Ovary (tissue), 7 donors: ENCODE measurements at regions not wholly inside any gene's neighbourhood (a gene's known extent, or its start where the extent isn't known, plus 50 kb on each side); places are given as distances from the start of the nearest gene placed in this dataset.

Experiments used
- DNase-seq, 5 donors: peaks; one replicate each; pipeline ENCODE4 v3.0.0-alpha.2; 2019 to 2020
- H3K27ac ChIP-seq, 2 donors: fragments of 200-600 bp; one replicate each; pipeline versions ENCODE4 v1.5.1 to v1.8.0; 2019 to 2022
- H3K27me3 ChIP-seq: fragments of 200-600 bp; one replicate; pipeline ENCODE4 v1.8.0; 2022
- H3K36me3 ChIP-seq: fragments of 200-600 bp; sonication (generic); one replicate; pipeline ENCODE4 v1.5.1; 2019
- H3K4me1 ChIP-seq: one replicate; pipeline ENCODE4 v1.8.1; 2013; ENCODE audit warnings: mild to moderate bottlenecking, moderate library complexity; ENCODE audit not compliant: insufficient read depth
- H3K4me3 ChIP-seq: fragments of 200-600 bp; sonication (generic); one replicate; pipeline ENCODE4 v1.5.1; 2017
- H3K9me3 ChIP-seq, 2 donors: fragments of 200-600 bp in 1 of 2; sonication (generic) in 1 of 2; one replicate each; pipeline versions ENCODE4 v1.5.1 to v1.8.1; 2013 to 2019; ENCODE audit warnings: mild to moderate bottlenecking in 1 of 2, moderate library complexity in 1 of 2
- CTCF ChIP-seq, 3 donors: fragments of 450-650 bp in 2 of 3; fragments of 200-600 bp in 1 of 3; IDR thresholded peaks; one replicate each; pipeline versions ENCODE4 v1.5.1 to v1.8.0; 2016 to 2022; ENCODE audit warnings: antibody characterized with exemption in 3 of 3, mild to moderate bottlenecking in 1 of 3
- EP300 ChIP-seq: sonication (generic); formaldehyde crosslinking; IDR thresholded peaks from one replicate; pipeline ENCODE4 v1.6.1; 2017; ENCODE audit warnings: antibody characterized with exemption
- POLR2A ChIP-seq: fragments of 450-650 bp; IDR thresholded peaks from one replicate; pipeline ENCODE4 v1.6.1; 2017; ENCODE audit warnings: antibody characterized with exemption, mild to moderate bottlenecking, moderate library complexity
- WGBS, 3 donors: extraction: QIAGEN DNeasy Blood & Tissue Kit in 1 of 3; methylation state at CpG; one replicate each; pipeline versions ENCODE4 v1.1.5 to v1.1.7; 2013 to 2017; 5-methylcytosine and 5-hydroxymethylcytosine counted together
- intact Hi-C, 4 donors: fragments of 100-400 bp; cut with DNase I; formaldehyde crosslinking; loops; one replicate each; pipeline versions ENCODE4 v1.11.0 to v1.15.1; 2022 to 2023
- donor health status: DM: no; HTN: no; CAD: no; lungs with moderate emphysema.
- donor health status: DM: no; HTN: no; CAD: no.
- donor health status: Bipolar disorder and iron deficiency.
- donor health status: DM: no; HTN: no; CAD: no.
- donor health status: DM: yes; HTN: yes; CAD: no.

GRCh38 chr15:95450413-95450812 is 880.1 kb upstream of the NR2F2 start:
- TF ChIP-seq CTCF (IDR thresholded peaks at IDR 0.05): no peak
- TF ChIP-seq POLR2A: no peak
- no peak for TF ChIP-seq EP300
- WGBS, 3 donors: 95 to 100% (median 95%) methylated on average over 1 of the region's 1 CpG
- intact Hi-C loops: no loop called here
- Histone ChIP-seq H3K4me1 (peaks cover 3% of the 10 kb centered on the region), H3K4me3 (no peak overlapping the region), H3K27ac (no peak overlapping the region), H3K36me3 (no peaks in the 10 kb centered on the region), H3K9me3 (no peaks in the 10 kb centered on the region), H3K27me3 (no peaks in the 10 kb centered on the region)
- no peak for DNase-seq

- no peak overlapping the region for H3K4me3 ChIP-seq
- no peaks in the 10 kb centered on the region for H3K36me3 ChIP-seq
- H3K27me3 ChIP-seq: no peaks in the 10 kb centered on the region
- TF ChIP-seq CTCF (IDR thresholded peaks at IDR 0.05): no peak
- TF ChIP-seq POLR2A: no peak
- no peak for TF ChIP-seq EP300
- H3K9me3 ChIP-seq: no peaks in the 10 kb centered on the region
- DNase-seq: no peak
- intact Hi-C loops: no loop called here
- WGBS, 3 donors: 88 to 98% (median 89%) methylated on average over 1 of the region's 1 CpG
- H3K27ac ChIP-seq: no peak overlapping the region
- H3K4me1 ChIP-seq: peaks cover 1% of the 10 kb centered on the region
Observed at GRCh38 chr15:95451938-95452337, 878.6 kb upstream of the NR2F2 start.

- Histone ChIP-seq H3K27ac (no peak overlapping the region), H3K36me3 (no peaks in the 10 kb centered on the region), H3K4me3 (no peak overlapping the region), H3K4me1 (peaks cover 7% of the 10 kb centered on the region), H3K9me3 (no peaks in the 10 kb centered on the region), H3K27me3 (no peaks in the 10 kb centered on the region)
- DNase-seq: no peak
- intact Hi-C loops: loop anchor here in 1 of 4 donors (1.0 kb wide), 1 partner anchor 8 kb away; no protein-coding TSS in a partner anchor
- 73 to 77% (median 75%) methylated on average over 10 of the region's 10 CpGs for WGBS, 3 donors
- TF ChIP-seq EP300 (no peak), POLR2A (no peak), CTCF (IDR thresholded peaks at IDR 0.05) (no peak)
Observed at GRCh38 chr15:95454403-95455262, 875.9 kb upstream of the NR2F2 start.

- intact Hi-C loops: no loop called here
- Histone ChIP-seq H3K27ac (peak overlapping the region; percentile 21 to 59), H3K4me3 (no peak overlapping the region), H3K36me3 (no peaks in the 10 kb centered on the region), H3K9me3 (no peaks in the 10 kb centered on the region), H3K27me3 (no peaks in the 10 kb centered on the region), H3K4me1 (peaks cover 7% of the 10 kb centered on the region)
- no peak for TF ChIP-seq EP300
- TF ChIP-seq CTCF (IDR thresholded peaks at IDR 0.05): no peak
- TF ChIP-seq POLR2A: no peak
- WGBS, 3 donors: 9 to 28% (median 16%) methylated on average over 7 of the region's 7 CpGs
- peak in 2 of 5 donors; percentile 21 to 61 for DNase-seq
Observed at GRCh38 chr15:95457520-95457919, 873.0 kb upstream of the NR2F2 start.
